Breast epithelium (tissue), 3 donors: ENCODE measurements at regions not wholly inside any gene's neighbourhood (a gene's known extent, or its start where the extent isn't known, plus 50 kb on each side); places are given as distances from the start of the nearest gene placed in this dataset.

Experiments used
- CTCF ChIP-seq, 3 donors: fragments of 450-650 bp; IDR thresholded peaks; one replicate each; pipeline ENCODE4 v1.5.1; 2016 to 2017; ENCODE audit warnings: antibody characterized with exemption in 3 of 3, mild to moderate bottlenecking in 3 of 3, moderate library complexity in 3 of 3
- POLR2A ChIP-seq: fragments of 450-650 bp; IDR thresholded peaks from one replicate; pipeline ENCODE4 v1.6.1; 2016; ENCODE audit warnings: antibody characterized with exemption, mild to moderate bottlenecking, moderate library complexity
- POLR2AphosphoS5 ChIP-seq, 3 donors: sonication (generic); formaldehyde crosslinking; IDR thresholded peaks; one replicate each; pipeline ENCODE4 v1.6.1; 2017; ENCODE audit warnings: antibody characterized with exemption in 3 of 3

GRCh38 chr4:116010923-116011322 is 897.5 kb upstream of the NDST4 start:
- TF ChIP-seq POLR2A (no peak), CTCF (IDR thresholded peaks at IDR 0.05) (no peak), POLR2AphosphoS5 (IDR thresholded peaks at IDR 0.05) (no peak)
